NCI-H2029 (cell line): ENCODE measurements at regions not wholly inside any gene's neighbourhood (a gene's known extent, or its start where the extent isn't known, plus 50 kb on each side); places are given as distances from the start of the nearest gene placed in this dataset.

Source experiments
- DNase-seq: peaks from one replicate; lab custom pipeline; 2025; lab: John Stamatoyannopoulos, UW

DNA sequence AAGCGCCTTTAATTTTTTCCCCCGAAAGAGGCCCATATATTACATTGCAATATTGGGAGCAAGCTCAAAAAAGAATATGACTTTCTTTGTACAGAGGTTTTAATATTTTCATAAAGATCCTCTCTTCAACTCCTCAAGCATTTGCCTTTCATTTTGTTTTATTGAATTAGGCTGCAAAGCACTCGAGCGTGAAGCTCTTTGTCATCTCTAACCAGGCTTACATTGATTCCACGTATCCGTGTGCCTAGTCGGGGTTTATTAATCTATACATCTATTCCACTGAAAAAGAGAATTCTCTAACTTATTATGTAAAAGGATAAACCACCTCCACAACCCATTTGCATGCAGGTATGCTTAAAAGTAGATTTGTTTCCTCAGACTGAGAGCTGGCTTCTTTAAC is 234.8 kb upstream of the TMPO start:
- DNase-seq, result no peak

DNA sequence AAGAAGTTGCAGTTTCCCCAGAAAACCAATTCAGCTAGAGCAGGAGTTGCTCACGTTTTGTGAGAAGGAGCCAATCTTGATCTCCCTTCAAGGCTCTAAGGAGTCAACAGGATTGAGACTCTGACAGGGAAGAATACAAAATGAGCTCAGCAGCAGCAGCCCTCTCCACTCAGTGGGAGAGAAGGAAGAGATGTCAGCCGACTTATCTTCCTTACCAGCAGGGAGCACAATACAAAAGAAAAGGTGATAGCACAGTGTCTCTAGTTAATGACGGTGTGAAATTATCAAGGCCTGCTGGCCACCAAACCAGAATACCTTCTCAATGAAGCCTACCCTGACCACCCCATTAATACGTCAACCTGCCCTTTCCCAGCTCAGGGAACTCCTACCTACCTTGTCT is 223.6 kb upstream of the TMPO start:
- DNase-seq, result no peak

DNA sequence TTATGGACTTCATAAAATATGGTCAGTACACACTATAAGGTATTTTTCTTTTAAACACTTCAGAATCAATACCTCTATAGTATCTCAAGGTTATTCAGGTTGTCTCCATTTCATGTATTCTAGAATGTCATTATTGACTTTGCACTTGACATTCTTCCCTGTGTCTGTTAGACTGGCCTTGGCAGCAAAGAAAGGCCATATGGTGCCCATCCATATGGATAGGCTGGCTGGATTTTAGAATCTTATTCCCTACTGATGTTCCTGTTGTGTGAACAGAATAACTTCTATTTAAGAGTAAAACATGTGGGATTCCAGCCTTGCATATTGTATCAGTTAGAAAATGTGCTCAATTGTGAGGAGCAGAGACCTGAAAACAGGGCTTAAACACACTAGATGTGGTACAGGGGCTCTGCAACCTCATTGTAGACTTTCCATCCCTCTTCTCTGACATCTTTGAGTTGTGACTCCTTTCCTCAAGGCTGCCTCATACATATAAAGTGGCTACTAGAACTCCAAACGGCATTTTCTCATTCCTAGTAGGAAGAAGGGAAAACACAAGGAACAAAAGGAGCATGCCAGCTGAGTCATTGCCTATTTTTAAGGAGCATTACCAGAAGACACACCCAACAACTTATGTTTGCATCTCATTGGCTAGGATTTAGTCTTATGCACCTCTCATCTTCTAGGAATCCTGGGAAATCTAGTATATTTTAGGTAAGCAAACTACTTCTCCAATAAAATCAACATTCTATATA is 221.2 kb upstream of the TMPO start:
- no peak for DNase-seq

DNA sequence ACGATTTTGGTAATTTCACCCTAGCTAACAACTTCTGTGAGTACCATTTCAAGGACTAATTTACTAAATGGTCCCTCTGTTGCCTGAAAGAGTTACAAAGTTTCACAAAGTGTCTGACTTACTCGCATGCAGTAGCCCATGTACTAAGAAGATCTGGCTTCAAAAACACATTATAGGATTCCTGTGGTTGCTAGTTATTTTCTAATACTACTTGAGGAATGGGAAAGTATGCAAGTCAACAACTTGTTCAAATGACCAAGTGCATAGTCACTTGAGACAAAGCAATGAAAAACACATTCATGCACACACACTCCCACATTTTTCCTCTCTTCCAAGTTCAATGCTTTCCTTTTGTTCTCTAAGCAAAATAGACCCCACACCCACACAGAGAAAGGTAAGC is 219.7 kb upstream of the TMPO start:
- DNase-seq, result no peak

DNA sequence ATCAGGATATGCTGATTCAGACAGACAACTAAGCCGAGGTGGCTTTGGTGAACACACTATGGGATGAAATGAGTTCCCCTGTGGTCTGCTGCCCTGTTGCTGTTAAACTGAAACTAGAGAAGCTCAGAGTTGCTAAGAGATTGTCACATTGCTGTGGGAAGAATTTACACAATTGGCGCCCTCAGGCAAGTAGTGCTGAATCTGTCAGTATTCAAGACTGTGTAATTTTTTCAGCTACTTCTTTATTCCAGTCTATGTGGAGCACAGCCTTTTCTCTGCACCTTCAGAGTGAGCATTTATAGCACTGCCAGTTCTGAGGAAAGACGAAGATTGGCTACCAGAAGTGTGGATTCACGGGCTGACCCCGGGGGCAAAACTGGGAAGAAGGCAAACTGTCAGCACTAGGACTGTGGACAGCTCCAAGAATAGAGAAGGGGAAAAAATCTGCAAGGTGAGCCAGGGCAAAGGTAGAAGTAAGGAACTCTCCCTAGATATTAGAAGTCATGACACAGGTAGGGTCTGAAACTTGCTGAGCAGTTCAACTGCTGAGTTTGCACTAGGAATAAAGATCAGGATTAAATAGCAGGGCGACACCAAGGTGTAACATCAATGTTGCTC is 218.8 kb upstream of the TMPO start:
- DNase-seq, result no peak

DNA sequence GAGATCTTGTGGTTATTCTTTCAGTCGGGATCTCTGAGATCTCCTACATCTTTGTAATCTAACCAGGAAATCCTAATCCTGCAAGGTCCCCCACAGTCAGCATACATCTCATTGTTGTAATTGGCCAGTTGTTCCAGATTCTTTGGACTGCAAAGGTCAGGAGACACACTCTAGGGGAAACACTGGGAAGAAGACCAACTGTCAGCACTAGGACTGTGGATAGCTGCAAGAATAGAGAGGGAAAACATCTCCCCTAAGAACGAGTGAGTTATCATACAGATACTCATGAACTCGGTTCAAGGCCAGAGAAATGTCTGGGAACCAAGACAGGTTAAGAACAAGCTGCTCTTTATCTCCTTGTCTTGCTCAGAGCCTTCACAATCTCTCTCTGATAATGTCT is 217.9 kb upstream of the TMPO start:
- no peak for DNase-seq

DNA sequence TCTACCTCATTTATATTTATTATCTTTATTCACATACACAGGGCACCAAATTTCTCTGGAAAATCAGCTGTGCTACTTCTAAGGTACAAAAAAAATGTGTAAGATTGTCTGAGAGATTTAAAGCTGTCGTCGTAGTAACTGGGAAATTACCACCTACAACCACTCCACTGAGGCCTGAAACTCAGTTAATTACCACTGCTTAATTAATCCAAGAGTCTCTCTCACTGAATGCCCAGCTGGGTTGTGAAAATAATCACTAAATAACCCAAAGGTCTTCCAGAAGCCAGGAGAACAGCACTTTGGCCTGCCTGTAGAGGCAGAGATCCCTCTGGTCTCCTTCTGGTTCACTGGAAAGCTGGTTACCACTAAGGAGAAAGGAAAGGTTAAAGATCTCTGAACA is 207.2 kb upstream of the TMPO start:
- DNase-seq, result no peak

DNA sequence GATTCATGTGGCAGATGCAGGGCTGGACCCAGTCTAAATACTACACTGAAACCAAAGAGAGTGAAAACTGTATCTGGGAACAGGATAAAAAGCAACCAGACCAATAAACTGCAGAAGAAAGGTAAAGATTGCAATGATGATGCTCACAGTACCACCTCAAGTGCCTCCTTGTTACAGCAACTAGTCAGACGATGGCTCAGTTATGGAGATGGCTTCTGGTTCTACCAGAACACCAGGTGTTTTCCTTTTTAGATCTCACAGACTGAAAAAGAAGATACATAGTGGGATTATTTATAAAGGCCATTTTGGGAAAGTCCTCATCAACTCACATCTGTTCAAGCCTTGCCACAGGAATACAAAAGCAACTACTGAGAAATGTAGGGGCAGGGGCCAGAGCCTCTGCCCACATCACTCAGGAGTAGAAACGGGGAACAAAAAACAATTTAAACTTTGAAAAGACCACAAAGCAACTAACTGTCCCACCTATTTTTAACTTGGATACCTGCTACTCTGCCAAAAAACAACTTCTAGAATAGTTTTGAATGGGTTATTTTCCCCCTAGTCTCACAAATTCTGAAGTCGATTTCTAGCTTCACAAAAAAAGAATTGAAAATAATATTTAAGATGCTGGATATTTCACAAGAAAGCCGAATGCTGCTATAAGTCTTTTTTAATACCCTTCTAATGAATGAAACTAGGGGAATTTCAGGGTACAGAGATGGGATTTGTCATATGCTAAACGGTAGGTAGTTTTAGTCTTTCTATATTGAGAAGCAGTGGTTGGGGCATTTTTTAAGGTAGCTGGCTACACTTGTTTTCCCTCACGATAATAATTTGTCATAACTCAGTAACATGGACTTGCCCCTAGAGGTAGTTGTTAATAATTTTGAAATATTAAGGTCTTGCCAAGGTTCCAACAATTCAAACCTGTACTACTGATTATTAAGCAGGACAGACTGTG is 197.2 kb upstream of the TMPO start:
- DNase-seq, result no peak

DNA sequence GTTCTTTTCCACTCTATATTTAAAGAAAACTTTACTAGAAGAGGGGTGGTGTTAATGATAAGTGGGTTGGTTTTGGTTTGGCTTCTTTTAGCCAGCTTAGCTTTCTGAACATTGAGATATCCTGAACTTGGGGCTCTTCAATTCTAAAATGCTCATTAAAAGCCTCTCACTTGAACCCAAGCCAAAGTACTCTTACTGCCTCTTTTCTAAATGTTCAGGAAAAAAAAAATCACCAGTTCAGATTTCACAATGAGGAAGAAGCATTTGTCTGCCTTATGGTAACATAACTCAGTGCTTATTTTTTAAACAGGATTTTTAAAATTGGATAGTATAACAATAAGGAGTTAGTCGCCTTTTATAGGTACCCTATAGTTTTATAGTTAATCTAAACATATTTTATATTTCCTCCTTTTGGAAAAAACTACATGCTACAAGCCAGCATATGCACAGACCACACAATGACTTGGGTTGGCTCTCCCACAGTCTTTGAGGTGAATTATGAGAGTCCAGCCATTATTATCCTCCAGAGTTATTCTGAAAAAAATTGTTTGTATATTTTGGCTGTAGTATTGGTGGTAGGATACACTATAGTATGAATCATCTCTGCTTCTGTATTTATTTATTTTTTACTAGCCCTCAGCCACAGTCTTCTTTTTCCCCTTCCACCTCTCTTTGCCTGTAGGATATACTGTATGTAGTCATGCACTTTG is 195.5 kb upstream of the TMPO start:
- DNase-seq, result peak; percentile 3

DNA sequence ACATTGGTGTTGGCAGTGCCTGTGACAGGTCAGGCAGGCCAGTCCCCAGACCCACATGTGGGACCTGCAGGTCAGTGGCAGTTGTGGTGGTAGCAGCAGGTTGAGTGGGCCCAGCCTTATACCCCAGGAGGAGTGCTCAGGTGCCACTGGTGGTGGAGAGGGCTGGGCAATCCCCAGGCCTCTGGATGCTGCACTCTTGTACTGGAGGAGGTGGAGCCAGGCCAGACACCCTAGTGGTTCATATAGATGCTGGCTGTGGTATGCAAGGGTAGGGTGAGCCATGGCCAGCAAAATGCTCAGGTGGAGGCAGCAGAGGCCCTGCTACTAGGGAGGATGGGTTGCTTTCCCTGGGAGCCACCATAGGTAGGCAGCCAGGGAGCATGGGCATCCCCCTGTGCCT is 190.4 kb upstream of the TMPO start:
- DNase-seq, result no peak

DNA sequence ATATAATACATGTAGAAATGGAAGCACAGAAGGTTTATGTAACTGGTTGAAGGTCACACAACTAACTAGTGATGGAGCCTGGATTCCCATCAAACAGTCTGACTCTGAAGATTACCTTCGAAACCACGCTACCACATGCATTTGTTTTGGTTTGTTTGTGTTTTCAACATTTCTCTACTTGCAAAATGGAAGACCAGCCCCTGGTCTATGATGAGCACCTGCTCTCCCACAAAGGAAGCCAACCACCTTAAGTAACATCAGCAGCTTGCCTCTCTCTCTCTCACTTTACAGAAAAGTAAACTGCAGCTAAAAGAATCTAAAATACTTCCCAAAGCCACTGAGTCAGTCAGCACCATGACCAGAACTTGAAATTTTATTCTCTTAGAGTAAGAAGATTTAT is 186.9 kb upstream of the TMPO start:
- DNase-seq, result no peak

DNA sequence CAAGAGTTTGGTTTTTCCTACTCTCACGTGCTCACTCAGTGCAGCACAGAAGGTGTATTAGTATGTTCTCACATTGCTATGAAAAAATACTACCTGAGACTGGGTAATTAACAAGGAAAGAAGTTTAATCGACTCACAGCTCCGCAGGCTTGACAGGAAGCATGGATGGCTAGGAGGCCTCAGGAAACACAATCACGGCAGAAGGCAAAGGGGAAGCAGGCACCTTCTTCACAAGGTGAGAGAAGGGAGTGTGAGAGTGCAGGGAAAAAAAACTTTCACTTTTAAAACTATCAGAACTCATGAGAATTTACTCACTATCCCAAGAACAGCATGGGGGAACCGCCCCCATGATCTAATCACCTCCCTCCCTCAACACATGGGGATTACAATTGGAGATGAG is 185.8 kb upstream of the TMPO start:
- no peak for DNase-seq

DNA sequence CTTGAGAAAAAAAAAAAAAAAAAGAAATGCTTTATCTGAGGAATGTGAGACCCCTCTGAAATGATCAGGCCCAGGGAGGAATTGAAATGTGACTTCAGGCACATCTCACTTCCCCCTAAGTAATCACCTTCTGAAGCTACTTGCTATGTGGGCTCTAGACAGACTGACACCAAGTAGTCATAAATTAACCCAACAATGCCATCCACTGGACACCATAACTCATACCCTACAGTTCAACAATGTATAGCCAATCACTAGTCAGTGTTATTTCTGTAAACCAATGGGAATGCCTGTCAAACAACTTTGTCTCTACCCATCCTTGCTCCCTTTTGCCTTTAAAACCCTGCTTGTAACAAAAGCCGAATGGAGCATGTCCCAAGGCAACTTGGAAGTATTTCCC is 182.7 kb upstream of the TMPO start:
- DNase-seq, result no peak

DNA sequence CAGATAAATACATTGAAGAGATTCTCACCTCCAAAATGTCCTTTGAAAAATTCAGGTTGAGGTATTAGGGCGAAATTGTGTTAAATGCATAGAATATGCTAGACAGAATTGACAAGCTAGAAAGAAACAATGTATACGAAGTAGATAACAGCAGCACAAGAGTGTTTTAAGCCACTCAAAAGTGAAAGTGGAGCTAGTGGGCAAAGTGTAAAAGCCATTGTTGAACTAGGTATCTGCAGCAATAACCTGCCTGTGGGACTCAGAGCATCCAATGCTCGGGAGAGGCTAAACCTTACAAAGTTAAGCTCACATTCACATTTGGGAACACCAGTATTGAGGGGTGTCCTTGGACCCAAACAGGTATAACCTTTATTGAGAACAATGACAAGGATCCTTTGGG is 180.6 kb upstream of the TMPO start:
- no peak for DNase-seq

DNA sequence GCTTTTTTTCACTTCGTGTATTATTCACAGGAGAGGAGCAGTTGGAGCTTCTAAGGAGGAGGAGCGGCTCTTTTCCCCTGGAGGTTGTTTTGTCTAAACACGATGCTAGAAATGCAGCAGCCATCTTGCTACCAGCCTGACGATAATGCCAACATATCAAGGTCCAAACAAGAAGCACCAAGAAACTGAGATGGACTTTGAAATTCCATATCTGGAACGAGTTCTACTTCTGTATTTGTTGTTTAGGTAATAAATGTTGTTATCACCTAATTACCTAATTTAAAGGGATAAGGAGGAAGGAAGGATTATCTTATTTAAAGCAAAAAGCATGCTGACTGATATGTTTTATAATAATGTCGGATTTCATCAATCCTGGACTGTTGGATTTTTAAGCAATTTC is 174.4 kb upstream of the TMPO start:
- DNase-seq, result no peak

DNA sequence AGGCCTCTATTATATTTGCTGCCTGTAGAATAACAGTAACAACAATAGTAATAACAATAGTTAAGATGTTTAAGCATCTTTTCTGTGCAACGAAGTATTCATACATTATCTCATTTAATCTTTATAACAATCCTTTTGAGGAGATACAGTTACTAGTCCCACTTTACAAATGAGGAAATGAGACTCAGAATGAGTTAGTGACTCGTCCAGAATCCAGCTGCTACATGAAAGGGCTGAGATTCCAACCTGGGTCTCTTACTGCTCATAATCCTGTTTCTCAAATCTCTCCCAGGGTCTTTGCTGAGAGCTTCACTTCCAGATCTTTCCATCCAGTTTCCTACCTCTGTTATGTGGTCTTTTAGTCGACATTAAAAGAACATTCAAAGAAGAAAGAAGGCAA is 173.7 kb upstream of the TMPO start:
- no peak for DNase-seq

DNA sequence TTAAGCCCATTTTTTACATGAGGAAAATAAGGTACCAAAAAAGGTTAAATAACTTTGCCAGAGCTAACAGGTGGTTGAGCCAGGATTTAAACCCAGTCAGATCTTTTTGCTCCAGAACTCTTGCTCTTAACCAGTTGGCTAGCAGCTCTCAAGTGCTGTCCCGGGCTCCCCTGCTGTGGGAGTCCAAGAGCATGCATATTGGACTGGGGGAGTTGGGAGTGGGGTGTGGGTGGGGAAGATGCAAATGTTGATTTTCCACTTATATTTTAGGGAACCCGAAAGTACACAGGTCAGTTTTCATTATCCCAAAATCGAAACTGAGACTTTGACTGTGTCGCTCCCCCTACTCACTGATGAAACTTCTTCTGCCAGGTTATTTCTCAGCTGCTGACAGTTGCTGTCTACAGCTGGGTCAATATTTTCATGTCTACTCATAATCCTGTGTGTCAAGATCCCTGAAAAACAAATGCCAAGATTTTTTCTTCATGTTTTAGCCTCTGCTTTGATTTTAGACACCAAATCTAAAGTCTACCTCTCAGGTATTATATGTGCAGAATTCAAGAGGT is 172.3 kb upstream of the TMPO start:
- no peak for DNase-seq

DNA sequence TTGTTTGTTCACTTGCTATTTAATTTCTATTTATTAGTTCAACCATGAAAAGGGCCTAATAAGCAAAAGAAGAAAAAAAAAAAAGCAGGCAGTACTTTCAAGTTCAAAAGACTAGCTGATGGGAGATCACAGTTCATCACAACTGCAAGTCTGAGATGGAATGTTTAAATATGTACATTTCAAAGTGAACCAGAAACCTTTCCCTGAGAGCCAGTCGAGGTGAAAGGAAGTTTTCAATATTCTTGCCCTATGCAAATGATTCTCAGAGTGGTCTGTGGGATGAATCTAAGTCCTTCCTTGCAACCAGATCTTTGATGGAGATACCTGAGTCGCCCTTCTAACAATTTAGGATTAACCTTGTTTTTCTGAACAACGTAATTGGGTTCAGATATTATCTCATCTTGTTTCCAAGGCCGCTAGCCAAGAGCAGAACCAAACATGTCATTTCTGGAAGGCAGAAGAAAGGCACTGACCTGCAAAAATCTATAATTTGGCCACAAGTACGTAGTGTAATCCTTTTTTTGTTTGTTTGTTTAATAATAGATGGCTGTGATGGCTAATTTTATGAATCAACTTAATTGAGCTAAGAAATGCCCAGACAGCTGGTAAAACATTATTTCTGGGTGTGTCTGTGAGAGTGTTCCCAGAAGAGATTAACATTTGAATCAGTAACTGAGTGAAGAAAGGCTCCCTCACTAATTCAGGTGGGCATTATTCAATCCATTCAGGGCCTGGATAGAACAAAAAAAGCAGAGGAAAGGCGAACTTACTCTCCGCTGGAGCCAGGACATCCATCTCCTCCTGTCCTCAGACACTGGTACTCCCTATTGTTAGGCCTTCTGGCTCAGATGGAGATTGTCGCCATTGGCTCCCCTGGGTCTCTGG is 171.1 kb upstream of the TMPO start:
- DNase-seq, result no peak

DNA sequence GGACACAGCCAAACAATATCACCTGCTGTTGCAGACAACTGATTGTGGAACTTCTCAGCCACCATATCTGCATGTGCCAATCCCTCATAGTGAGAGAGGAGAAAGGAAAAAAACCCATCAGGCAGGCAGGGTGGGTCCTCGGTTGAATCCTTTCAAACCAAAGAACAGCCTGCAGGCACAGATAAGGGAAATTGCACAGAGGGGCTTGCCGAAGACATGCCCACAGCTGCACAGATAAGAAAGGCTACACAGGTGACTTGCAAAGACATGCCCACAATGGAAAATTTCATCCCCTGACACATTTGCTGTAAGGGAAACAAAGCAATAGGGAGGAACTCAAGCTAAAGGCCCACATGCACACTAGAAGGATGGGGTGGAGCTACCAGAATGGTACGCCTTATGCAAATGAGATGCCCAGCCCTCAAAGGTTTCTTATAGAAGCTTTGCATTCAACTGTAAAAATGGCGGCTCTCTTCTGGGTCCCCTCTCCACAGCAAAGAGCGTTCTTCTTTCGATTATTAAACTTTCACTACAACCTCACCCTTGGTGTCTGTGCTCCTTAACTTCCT is 170.0 kb upstream of the TMPO start:
- DNase-seq, result no peak

DNA sequence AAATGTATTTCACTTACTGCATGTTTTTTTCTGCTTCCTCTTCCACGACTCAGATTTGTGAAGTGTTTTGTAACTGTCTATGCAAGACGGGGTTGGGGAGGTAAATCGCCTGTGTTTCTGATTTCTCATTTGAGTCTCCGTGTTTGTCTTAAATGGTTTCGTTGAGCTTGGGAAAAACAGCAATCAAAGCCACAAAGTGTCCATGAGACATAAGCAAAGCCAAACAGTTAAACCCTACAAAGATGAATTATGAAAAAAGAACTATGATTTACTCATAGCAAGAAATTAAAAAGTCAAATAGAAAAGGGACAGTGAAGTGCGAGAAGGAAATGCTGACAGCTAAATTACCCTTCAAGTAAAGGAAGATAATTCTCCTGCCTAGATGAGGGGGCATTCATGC is 164.3 kb upstream of the TMPO start:
- no peak for DNase-seq

DNA sequence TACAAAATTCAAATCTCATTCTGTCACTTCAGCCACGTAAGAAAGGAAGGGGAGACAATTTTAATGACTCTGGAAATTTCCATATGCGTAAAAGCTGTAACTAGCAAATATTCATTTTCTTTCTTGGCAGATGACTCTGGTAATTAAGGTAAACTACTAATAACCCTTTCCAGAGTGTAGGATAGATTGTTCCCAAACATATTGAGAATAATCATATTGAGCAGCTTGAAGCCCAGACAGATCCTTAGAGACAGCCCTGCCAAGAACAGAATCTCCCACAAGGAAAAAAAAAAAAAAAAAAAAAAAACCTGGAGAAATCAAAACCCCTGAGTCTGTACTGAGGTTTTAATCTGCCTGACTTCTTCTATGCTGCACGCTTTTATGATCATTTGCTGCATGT is 163.6 kb upstream of the TMPO start:
- no peak for DNase-seq
